Fibroblast of the aortic adventitia (primary cell): ENCODE measurements at regions not wholly inside any gene's neighbourhood (a gene's known extent, or its start where the extent isn't known, plus 50 kb on each side); places are given as distances from the start of the nearest gene placed in this dataset.

Source experiments
- DNase-seq: peaks from one replicate; pipeline ENCODE4 v3.0.0-alpha.2; 2010; ENCODE audit warnings: low read depth
- H3K4me3 ChIP-seq: 2 replicates; pipeline ENCODE4 v1.5.1; 2011; ENCODE audit warnings: low read depth, mild to moderate bottlenecking, control low read depth, low read length, moderate library complexity
- TF ChIP-seq, protein P1 (sequence below): IDR thresholded peaks from 2 replicates; pipeline ENCODE4 v1.5.1; 2011; ENCODE audit warnings: mild to moderate bottlenecking, low read length, control low read depth, inconsistent platforms; ENCODE audit not compliant: insufficient read depth

DNA sequence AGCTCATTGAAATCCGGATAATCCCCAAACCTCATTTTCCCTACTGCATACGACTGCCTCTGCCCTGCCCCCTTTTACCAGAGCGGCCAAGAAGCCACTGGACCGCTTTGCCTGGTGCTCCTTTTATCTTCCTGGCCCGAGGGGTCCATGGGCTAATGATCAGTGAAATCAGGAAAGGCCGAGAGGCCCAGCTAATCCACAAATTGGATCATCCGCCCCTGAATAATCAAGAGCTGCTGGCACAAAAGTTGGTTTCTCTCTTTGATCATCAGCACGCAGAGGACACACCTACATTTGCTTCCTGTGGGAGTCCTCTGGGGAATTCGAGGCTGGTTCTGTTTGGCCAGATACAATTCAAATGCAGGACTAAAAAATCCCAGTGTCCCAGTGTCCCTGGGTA lies 144.5 kb downstream of the INSIG2 start:
- H3K4me3 ChIP-seq: no peak overlapping the region
- no peak for DNase-seq
- TF ChIP-seq, protein P1, sequence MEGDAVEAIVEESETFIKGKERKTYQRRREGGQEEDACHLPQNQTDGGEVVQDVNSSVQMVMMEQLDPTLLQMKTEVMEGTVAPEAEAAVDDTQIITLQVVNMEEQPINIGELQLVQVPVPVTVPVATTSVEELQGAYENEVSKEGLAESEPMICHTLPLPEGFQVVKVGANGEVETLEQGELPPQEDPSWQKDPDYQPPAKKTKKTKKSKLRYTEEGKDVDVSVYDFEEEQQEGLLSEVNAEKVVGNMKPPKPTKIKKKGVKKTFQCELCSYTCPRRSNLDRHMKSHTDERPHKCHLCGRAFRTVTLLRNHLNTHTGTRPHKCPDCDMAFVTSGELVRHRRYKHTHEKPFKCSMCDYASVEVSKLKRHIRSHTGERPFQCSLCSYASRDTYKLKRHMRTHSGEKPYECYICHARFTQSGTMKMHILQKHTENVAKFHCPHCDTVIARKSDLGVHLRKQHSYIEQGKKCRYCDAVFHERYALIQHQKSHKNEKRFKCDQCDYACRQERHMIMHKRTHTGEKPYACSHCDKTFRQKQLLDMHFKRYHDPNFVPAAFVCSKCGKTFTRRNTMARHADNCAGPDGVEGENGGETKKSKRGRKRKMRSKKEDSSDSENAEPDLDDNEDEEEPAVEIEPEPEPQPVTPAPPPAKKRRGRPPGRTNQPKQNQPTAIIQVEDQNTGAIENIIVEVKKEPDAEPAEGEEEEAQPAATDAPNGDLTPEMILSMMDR: no peak

DNA sequence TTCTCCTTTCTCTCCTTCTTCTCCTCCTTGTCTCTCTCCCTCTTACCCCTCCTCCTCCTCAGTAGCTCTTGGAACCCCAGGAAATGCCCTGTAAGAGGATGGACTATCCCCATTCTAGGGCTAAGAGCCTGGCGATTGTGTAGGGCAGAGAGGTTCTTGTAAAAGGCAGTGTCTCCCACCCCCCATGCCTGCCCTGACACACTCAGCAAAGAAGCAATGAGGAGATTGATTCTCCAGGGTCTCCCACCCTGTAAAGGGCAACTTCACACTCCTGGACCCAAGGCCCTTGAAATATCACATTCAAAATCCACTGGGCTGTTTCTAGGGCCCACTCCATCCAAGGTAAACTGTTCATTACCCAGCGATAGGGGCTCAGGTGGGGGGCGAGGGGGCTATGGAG lies 144.1 kb downstream of the INSIG2 start:
- TF ChIP-seq, protein P1: no peak
- H3K4me3 ChIP-seq: no peak overlapping the region
- no peak for DNase-seq

DNA sequence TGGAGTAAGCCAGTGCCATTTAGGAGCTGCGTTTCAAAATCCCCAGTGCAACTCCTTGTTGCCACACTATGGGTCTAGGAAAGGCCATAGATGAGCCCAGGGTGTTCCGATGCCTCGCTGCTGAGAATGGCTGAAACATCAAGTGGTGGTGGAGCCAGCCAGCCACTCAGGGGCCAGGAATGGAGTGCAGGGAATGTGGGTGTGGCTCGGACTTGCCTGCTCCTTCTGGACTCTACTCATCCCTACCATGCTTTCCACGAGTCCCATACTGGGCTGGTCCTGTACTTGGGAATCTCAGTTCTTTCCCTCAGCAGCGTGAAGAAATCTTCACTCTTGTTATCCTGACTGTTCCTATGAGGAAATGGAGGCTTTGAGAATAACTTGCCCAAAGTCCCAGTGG lies 143.5 kb downstream of the INSIG2 start:
- TF ChIP-seq, protein P1: no peak
- no peak for DNase-seq
- no peak overlapping the region for H3K4me3 ChIP-seq

DNA sequence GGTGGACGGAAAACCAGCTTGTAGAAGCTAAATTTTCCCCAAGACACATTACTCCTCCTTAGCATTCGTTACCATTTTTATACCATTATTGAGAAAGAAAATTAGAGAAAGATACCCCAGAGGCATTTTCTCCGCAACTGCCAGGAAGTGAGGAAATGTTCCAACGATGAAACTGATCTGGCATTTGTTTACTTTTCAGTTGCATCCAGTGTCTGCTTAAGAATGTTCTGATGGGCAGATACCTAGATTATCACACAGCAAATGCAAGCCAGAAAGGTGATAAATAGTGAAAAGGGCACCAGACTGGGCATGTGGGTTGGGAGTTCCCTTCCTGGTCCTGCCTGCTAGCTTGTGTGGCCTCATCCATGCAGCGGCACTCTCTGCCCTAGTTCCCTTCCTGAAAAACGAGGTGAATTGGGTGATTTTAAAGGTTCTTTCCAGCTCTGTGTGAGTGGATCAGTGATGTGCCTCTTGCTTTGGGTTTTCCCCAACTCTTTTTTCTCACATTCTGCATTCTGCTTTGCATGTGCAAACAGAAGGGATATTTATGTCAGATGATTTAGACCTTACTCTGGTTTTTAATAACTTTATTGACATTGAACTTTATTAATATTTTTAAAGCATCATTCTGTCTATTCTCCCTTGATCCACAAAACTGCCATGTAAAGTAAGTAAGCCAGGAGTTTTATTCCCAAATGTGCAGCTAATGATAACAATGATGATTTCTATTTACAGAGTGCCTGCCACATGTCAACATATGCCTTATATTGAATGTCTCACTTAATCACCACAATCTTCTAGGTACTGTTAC lies 139.6 kb downstream of the INSIG2 start:
- DNase-seq: no peak
- TF ChIP-seq, protein P1: no peak
- H3K4me3 ChIP-seq: no peak overlapping the region

DNA sequence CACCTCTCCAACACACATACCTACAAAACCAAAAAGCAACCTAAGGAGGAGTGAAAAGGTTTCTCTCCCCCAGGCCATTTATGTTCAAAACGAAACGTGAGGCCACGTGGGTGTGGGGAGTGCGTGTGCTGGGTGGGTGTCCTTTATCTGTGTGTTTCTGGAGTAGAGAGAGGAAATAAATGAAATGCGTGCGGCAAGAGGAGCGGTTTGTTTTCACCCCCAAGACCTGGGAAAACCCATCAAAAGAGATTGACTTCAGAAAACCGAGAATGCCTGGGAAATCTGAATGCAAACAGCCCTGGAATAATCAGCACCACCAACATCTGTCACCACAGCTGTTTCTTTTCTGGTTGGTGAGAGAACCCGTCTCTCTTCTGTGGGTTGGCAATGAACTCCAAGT lies 137.4 kb downstream of the INSIG2 start:
- TF ChIP-seq, protein P1: no peak
- no peak for DNase-seq
- H3K4me3 ChIP-seq: no peak overlapping the region

DNA sequence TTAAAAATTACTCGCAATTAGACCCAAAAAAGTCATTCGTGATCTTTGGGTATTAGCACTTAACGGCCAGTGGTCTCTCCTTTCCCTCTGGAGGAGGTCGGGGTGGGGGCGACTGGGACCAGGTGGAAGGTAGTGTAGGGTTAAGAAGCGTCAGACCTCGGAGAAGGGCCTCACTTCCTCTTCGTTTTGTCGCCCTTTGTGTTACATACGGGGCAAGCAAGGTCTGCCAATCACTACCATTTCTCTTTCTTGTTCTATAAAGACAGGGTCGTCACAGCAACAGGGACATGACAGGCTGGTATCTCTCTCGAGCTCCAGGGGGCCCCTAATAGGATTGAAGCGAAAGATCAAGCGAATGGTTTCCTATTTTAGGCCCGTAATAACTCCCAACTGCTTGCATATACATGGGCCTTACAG lies 136.6 kb downstream of the INSIG2 start:
- TF ChIP-seq, protein P1: no peak
- no peak for DNase-seq
- no peak overlapping the region for H3K4me3 ChIP-seq
